Body of pancreas (tissue), 4 donors: ENCODE measurements at regions not wholly inside any gene's neighbourhood (a gene's known extent, or its start where the extent isn't known, plus 50 kb on each side); places are given as distances from the start of the nearest gene placed in this dataset.

ENCODE experiments used
- ATAC-seq: fragments of 150-250 bp; one replicate; pipeline ENCODE4 v1.9.1; 2016
- DNase-seq, 4 donors: peaks; one replicate each; pipeline ENCODE4 v3.0.0-alpha.2; 2019
- H3K27ac ChIP-seq, 4 donors: fragments of 200-600 bp; sonication (generic); 1 replicate in 3 of 4; 2 replicates in 1 of 4; pipeline versions ENCODE4 v1.5.1 to v1.6.1; 2016 to 2019; ENCODE audit warnings: mild to moderate bottlenecking in 1 of 4, mixed read lengths in 1 of 4, moderate library complexity in 1 of 4
- H3K27me3 ChIP-seq, 2 donors: fragments of 200-600 bp; sonication (generic); one replicate each; pipeline ENCODE4 v1.6.0; 2016; ENCODE audit warnings: mild to moderate bottlenecking in 1 of 2
- H3K36me3 ChIP-seq, 2 donors: fragments of 200-600 bp; sonication (generic); replicated peaks in 1 of 2; 2 replicates each; pipeline ENCODE4 v1.5.1; 2016; ENCODE audit warnings: low read depth in 2 of 2; ENCODE audit not compliant: insufficient read depth in 1 of 2
- H3K4me1 ChIP-seq: fragments of 200-600 bp; sonication (generic); one replicate; pipeline ENCODE4 v1.6.0; 2016
- H3K4me3 ChIP-seq, 2 donors: fragments of 200-600 bp; sonication (generic); 1 replicate in 1 of 2; 2 replicates in 1 of 2; pipeline ENCODE4 v1.5.1; 2016 to 2019
- H3K9me3 ChIP-seq, 3 donors: fragments of 200-600 bp; sonication (generic); 1 replicate in 2 of 3; 2 replicates in 1 of 3; pipeline ENCODE4 v1.5.1; 2016
- CTCF ChIP-seq, 7 experiments: fragments of 450-650 bp in 4 of 7; fragments of 200-600 bp in 3 of 7; sonication (generic) in 3 of 7; IDR thresholded peaks; one replicate each; pipeline ENCODE4 v1.5.1; 2016 to 2019; ENCODE audit warnings: antibody characterized with exemption in 7 of 7
- POLR2A ChIP-seq, 3 donors: fragments of 450-650 bp; IDR thresholded peaks; one replicate each; pipeline ENCODE4 v1.6.1; 2016; ENCODE audit warnings: antibody characterized with exemption in 3 of 3, mild to moderate bottlenecking in 2 of 3
- WGBS, 2 donors: methylation state at CpG; one replicate each; pipeline ENCODE4 v1.1.5; 2017; 5-methylcytosine and 5-hydroxymethylcytosine counted together
- intact Hi-C: fragments of 100-400 bp; cut with DNase I; formaldehyde crosslinking; loops from one replicate; pipeline ENCODE4 v1.15.1; 2023

GRCh38 chr4:13930155-13930554, 302.6 kb upstream of the BOD1L1 start:
- 57 to 62% methylated on average over 4 of the region's 4 CpGs for WGBS, 2 donors
- ATAC-seq, result no peak

GRCh38 chr4:13933191-13933590, 305.7 kb upstream of the BOD1L1 start:
- Histone ChIP-seq H3K27me3 (no peaks in the 10 kb centered on the region), H3K27ac (no peak overlapping the region), H3K4me1 (no peaks in the 10 kb centered on the region), H3K4me3 (no peak overlapping the region), H3K36me3 (no peaks in the 10 kb centered on the region), H3K9me3 (no peaks in the 10 kb centered on the region)
- WGBS, 2 donors, result 59 to 62% methylated on average over 2 to 4 of the region's 4 CpGs
- ATAC-seq (no peak), DNase-seq (no peak)
- intact Hi-C loops, result no loop called here
- TF ChIP-seq CTCF (IDR thresholded peaks at IDR 0.05) (no peak), POLR2A (IDR thresholded peaks at IDR 0.05) (no peak)

More at GRCh38 chr4:13930155-13930554, 302.6 kb upstream of the BOD1L1 start:
- no peaks in the 10 kb centered on the region for H3K27me3 ChIP-seq
- intact Hi-C loops, result no loop called here
- no peaks in the 10 kb centered on the region for H3K36me3 ChIP-seq
- no peaks in the 10 kb centered on the region for H3K4me1 ChIP-seq
- no peaks in the 10 kb centered on the region for H3K9me3 ChIP-seq
- no peak overlapping the region for H3K27ac ChIP-seq
- no peak overlapping the region for H3K4me3 ChIP-seq
- no peak for TF ChIP-seq CTCF (IDR thresholded peaks at IDR 0.05)
- no peak for TF ChIP-seq POLR2A (IDR thresholded peaks at IDR 0.05)
- no peak for DNase-seq

- intact Hi-C loops, result no loop called here
- no peak overlapping the region for H3K4me3 ChIP-seq
- H3K4me1 ChIP-seq, result peaks cover 5% of the 10 kb centered on the region
- H3K27me3 ChIP-seq, result no peaks in the 10 kb centered on the region
- H3K36me3 ChIP-seq, result no peaks in the 10 kb centered on the region
- ATAC-seq (no peak), DNase-seq (no peak)
- TF ChIP-seq POLR2A (IDR thresholded peaks at IDR 0.05), result no peak
- no peak for TF ChIP-seq CTCF (IDR thresholded peaks at IDR 0.05)
- H3K27ac ChIP-seq, result no peak overlapping the region
- 66 to 80% methylated on average over 3 of the region's 3 CpGs for WGBS, 2 donors
- no peaks in the 10 kb centered on the region for H3K9me3 ChIP-seq
These were observed 310.8 kb upstream of the BOD1L1 start for GRCh38 chr4:13938299-13938698.

- ATAC-seq (peak; percentile 48), DNase-seq (peak; percentile 32 to 70 (median 62))
- TF ChIP-seq CTCF (IDR thresholded peaks at IDR 0.05) (no peak), POLR2A (IDR thresholded peaks at IDR 0.05) (no peak)
- intact Hi-C loops, result no loop called here
- no peak overlapping the region for H3K4me3 ChIP-seq
- H3K9me3 ChIP-seq, result no peaks in the 10 kb centered on the region
- no peaks in the 10 kb centered on the region for H3K27me3 ChIP-seq
- WGBS, 2 donors, result 37 to 40% methylated on average over 3 of the region's 3 CpGs
- H3K36me3 ChIP-seq, result no peaks in the 10 kb centered on the region
- H3K27ac ChIP-seq, result peak overlapping the region in 1 of 4 donors; percentile 4
- peaks cover 5% of the 10 kb centered on the region for H3K4me1 ChIP-seq
These were observed 313.4 kb upstream of the BOD1L1 start for GRCh38 chr4:13940921-13941320.

- intact Hi-C loops, result no loop called here
- Histone ChIP-seq H3K36me3 (no peaks in the 10 kb centered on the region), H3K4me3 (no peak overlapping the region), H3K9me3 (no peaks in the 10 kb centered on the region), H3K4me1 (peaks cover 5% of the 10 kb centered on the region), H3K27ac (no peak overlapping the region), H3K27me3 (no peaks in the 10 kb centered on the region)
- ATAC-seq, result no peak
- no peak for DNase-seq
- no peak for TF ChIP-seq POLR2A (IDR thresholded peaks at IDR 0.05)
- TF ChIP-seq CTCF (IDR thresholded peaks at IDR 0.05), result no peak
- WGBS, 2 donors, result 90 to 95% methylated on average over 3 of the region's 3 CpGs
These were observed 315.5 kb upstream of the BOD1L1 start for GRCh38 chr4:13942977-13943376.
